ENCODE measurements at regions not wholly inside any gene's neighbourhood (a gene's known extent, or its start where the extent isn't known, plus 50 kb on each side); places are given as distances from the start of the nearest gene placed in this dataset.

DNA sequence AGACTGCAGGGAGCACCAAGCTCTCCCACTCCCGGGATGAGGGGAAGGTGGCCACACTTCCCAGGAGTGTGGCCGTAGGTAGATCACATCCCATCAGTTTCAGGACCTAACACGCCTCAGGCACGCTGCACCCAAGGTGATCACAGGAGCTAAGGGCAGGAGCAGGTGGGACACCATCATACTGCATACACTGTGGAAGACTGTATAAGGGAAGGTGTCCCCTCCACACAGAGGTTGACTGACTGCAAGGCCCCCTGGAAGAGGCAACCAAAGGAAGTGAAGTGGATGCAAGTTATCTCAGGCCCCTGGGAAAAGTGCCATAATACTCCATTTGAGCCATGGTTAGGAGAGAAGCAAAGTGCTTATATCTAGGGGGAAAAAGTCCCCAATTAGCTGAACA, 351.9 kb upstream of the SMIM21 start:
- no peak for DNase-seq (ENCODE audit: low read depth in 2 of 2)
- H3K4me3 ChIP-seq (replicated peaks in 1 of 2; ENCODE audit: low read depth in 2 of 2, low read length in 2 of 2): no peak overlapping the region
- TF ChIP-seq, protein P1, sequence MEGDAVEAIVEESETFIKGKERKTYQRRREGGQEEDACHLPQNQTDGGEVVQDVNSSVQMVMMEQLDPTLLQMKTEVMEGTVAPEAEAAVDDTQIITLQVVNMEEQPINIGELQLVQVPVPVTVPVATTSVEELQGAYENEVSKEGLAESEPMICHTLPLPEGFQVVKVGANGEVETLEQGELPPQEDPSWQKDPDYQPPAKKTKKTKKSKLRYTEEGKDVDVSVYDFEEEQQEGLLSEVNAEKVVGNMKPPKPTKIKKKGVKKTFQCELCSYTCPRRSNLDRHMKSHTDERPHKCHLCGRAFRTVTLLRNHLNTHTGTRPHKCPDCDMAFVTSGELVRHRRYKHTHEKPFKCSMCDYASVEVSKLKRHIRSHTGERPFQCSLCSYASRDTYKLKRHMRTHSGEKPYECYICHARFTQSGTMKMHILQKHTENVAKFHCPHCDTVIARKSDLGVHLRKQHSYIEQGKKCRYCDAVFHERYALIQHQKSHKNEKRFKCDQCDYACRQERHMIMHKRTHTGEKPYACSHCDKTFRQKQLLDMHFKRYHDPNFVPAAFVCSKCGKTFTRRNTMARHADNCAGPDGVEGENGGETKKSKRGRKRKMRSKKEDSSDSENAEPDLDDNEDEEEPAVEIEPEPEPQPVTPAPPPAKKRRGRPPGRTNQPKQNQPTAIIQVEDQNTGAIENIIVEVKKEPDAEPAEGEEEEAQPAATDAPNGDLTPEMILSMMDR (IDR thresholded peaks at IDR 0.05; ENCODE audit: low read depth, low read length): no peak

DNA sequence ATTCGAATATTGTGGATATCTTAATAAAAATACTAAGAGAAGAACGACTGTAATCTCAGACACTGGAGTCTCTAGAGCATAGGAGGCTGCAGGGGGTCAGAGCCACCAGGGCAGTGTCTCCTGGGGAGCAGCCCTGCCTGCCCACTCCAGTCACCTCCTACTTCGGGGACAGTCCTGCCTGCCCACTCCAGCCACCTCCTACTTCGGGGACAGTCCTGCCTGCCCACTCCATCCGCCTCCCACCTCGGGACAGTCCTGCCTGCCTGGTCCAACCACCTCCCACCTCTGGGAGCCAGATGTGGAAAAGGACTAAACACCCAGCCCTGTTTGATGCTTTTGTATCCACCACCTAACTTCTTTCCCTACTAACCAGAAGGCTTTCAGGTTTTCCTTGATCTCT, 350.1 kb upstream of the SMIM21 start:
- H3K4me3 ChIP-seq (replicated peaks in 1 of 2; ENCODE audit: low read depth in 2 of 2, low read length in 2 of 2): no peak overlapping the region
- TF ChIP-seq, protein P1 (IDR thresholded peaks at IDR 0.05; ENCODE audit: low read depth, low read length): no peak
- DNase-seq (ENCODE audit: low read depth in 2 of 2): no peak

DNA sequence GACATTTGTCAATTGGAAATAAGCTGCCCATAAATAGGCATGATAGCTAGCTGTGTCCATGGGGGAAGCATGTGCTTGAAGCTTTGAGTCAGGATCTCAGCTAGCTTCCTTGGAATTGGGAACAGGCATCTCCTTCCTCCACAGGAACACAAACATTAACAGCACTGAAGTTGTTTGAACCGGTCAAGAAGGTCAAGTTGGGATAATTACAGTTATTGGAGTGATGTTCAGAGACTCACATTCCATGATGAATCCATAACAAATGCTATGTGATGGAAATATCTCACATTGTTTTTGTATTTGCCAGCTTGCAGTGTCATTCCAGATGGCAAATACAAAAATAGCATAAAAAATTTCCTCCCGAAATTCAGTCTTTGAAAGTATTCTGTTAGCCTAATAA, 347.6 kb upstream of the SMIM21 start:
- TF ChIP-seq, protein P1 (IDR thresholded peaks at IDR 0.05; ENCODE audit: low read depth, low read length): no peak
- DNase-seq (ENCODE audit: low read depth in 2 of 2): no peak
- no peak overlapping the region for H3K4me3 ChIP-seq (replicated peaks in 1 of 2; ENCODE audit: low read depth in 2 of 2, low read length in 2 of 2)

DNA sequence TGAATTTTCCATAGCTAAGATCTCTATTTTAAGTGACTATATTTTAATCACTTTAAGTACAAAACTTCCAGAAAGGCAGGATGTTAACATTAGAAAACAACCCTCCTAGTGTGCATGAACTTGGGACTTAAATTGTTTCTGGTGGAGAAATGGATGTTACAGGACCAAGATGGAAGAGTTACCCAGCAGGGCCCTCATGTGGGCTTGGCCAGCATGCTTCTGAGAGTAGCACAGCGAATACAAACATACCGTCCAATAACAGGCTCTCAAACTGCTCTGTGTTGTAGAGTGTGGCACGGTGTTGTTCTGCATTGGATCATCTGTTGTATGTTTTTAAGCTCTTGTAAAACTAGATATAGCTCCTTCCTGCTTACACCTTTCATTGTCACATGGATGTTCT, 346.1 kb upstream of the SMIM21 start:
- DNase-seq (ENCODE audit: low read depth in 2 of 2): no peak
- TF ChIP-seq, protein P1 (IDR thresholded peaks at IDR 0.05; ENCODE audit: low read depth, low read length): no peak
- H3K4me3 ChIP-seq (replicated peaks in 1 of 2; ENCODE audit: low read depth in 2 of 2, low read length in 2 of 2): no peak overlapping the region

DNA sequence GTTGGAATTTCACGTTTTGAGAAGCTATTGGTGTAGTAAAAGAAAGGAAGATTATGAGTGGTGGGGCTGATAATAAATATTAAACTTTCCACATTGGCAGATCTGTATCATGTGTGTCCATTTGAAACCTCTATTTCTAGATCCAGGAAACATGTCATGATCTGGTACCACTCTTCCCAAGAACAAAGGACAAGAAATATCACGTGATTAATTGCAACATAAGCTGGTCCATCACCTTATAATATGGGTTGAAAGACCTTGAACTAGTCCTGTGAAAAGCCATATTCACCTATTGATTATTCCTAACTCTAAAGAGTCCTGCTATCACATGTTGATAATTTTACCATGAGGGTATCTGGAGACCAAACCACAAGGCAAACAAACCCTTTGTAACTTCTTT, 335.3 kb upstream of the SMIM21 start:
- TF ChIP-seq, protein P1 (IDR thresholded peaks at IDR 0.05; ENCODE audit: low read depth, low read length): no peak
- H3K4me3 ChIP-seq (replicated peaks in 1 of 2; ENCODE audit: low read depth in 2 of 2, low read length in 2 of 2): no peak overlapping the region
- DNase-seq (ENCODE audit: low read depth in 2 of 2): no peak

DNA sequence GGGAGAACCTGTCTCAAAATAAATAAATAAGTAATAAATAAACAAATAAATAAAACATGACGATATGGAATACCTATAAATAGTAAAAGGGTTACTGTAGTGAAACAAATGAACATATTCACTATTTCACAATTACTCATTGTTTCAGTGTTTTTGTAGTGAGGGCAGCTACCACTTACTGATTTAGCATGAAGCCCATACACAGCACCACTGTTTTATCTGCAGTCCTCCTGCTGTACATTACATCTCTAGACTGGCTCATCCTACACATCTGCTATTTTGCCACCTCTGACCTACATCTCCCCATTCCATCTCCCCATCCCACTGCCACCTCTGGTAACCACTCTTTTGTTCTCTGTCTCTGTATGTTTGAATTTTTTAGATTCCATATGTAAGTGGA, 332.7 kb upstream of the SMIM21 start:
- TF ChIP-seq, protein P1 (IDR thresholded peaks at IDR 0.05; ENCODE audit: low read depth, low read length): no peak
- DNase-seq (ENCODE audit: low read depth in 2 of 2): no peak
- no peak overlapping the region for H3K4me3 ChIP-seq (replicated peaks in 1 of 2; ENCODE audit: low read depth in 2 of 2, low read length in 2 of 2)

DNA sequence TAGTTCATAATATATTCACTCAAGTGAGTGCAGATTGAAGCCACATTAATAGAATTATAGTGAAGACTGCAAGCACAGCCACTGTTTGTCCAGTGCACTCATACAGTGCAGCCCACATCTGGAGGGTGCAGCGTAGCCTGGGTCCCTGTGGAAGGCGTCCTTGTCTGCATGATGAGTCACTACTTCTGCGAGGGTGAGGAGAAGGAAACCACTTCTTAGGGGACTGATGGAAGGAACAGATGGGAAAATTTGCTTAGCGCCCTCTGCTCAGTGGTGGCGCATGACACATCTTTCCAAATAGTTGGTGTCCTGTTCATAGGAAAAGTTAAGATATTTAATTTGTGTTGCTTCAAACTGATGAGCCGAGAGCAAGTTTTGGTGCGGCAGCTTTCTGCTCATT, 330.4 kb upstream of the SMIM21 start:
- TF ChIP-seq, protein P1 (IDR thresholded peaks at IDR 0.05; ENCODE audit: low read depth, low read length): no peak
- DNase-seq (ENCODE audit: low read depth in 2 of 2): no peak
- H3K4me3 ChIP-seq (replicated peaks in 1 of 2; ENCODE audit: low read depth in 2 of 2, low read length in 2 of 2): no peak overlapping the region
